ENCODE measurements at regions not wholly inside any gene's neighbourhood (a gene's known extent, or its start where the extent isn't known, plus 50 kb on each side); places are given as distances from the start of the nearest gene placed in this dataset.

DNA sequence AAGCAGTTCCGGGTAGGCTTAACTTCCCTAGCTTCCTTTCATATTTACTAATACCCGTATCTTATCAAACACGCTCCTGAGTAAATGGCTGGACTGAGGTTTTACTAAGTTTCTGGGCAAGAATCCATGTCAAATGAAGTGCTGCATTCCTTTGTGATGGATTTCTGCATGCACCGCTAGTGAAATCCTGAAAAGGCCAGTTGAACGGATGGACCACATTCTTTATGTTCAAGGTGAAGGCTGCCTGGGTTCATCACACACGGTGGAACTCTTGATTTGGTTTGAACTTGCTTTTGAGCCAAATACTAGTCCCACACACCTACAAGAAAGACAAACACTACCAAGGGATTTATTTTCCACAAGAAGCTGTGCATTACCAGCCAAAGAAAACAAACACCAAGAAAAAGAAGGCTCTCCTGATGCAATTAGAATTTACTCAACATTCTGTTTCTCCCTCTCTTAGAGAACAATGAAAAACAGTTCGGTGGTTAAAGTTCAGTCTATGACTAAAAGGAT is 255.0 kb upstream of the SEMA3C start (continued):
- TF ChIP-seq, protein P1, sequence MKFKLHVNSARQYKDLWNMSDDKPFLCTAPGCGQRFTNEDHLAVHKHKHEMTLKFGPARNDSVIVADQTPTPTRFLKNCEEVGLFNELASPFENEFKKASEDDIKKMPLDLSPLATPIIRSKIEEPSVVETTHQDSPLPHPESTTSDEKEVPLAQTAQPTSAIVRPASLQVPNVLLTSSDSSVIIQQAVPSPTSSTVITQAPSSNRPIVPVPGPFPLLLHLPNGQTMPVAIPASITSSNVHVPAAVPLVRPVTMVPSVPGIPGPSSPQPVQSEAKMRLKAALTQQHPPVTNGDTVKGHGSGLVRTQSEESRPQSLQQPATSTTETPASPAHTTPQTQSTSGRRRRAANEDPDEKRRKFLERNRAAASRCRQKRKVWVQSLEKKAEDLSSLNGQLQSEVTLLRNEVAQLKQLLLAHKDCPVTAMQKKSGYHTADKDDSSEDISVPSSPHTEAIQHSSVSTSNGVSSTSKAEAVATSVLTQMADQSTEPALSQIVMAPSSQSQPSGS (CRISPR knock-in tag; IDR thresholded peaks at IDR 0.05) = no peak

DNA sequence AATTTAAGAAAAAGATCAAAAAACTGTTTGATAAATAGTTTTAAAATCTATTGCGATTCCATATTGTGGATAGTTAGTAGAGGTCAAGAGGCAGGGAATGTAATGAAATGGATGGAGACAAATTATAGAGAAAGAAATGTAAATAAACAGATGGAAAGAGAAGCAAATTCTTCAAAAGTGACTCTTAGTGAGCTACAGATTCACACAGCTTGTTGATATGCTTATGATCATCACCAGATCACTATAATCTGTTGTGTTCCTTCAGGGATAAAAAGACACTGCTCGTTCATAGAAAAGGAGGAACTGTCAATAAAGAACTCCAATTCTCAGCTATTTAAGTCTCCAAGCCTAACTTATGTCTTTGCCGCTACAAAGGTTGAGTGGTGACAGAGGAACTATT is 251.4 kb upstream of the SEMA3C start:
- H3K9ac ChIP-seq (ENCODE audit: insufficient read depth, low read depth, low read length) = no peak overlapping the region
- H3K27ac ChIP-seq (ENCODE audit: extremely low read length, insufficient read depth, low read length) = no peak overlapping the region
- FAIRE-seq (no peak), ATAC-seq (no peak), DNase-seq (ENCODE audit: low spot score) (no peak)
- no peaks in the 10 kb centered on the region for H3K36me3 ChIP-seq (replicated peaks in 1 of 2; ENCODE audit: control insufficient read depth in 1 of 2, insufficient read depth in 2 of 2, low read length in 2 of 2)
- intact Hi-C loops (cut with micrococcal nuclease; ENCODE audit: unreplicated experiment) = no loop called here
- no peaks in the 10 kb centered on the region for H3K79me2 ChIP-seq (ENCODE audit: insufficient read depth, low read length)
- POLR2A ChIA-PET = no interaction called here
- no peak for TF ChIP-seq SSRP1 (CRISPR knock-in tag; IDR thresholded peaks at IDR 0.05)
- TF ChIP-seq NFIC (IDR thresholded peaks at IDR 0.05; ENCODE audit: low read length) = no peak
- TF ChIP-seq ZNF350 (CRISPR knock-in tag; IDR thresholded peaks at IDR 0.05; ENCODE audit: borderline replicate concordance, low read depth) = no peak
- no peak for TF ChIP-seq ZNF629 (CRISPR knock-in tag; conservative IDR thresholded peaks at IDR 0.05)
- in situ Hi-C loops (cut with HindIII; ENCODE audit: extremely low pct_ligation_motif_present, low pct_unique_long_range_greater_than_20kb) = no loop called here
- BruUV-seq (replicated peaks) = no TSS peak
- H3K4me1 ChIP-seq (ENCODE audit: insufficient read depth, low read length) = peaks cover 11% of the 10 kb centered on the region
- CTCF ChIA-PET (ENCODE audit: low intra/inter-chr PET ratio, low total read pairs) = no interaction called here
- H3K27me3 ChIP-seq (ENCODE audit: control insufficient read depth in 1 of 2, insufficient read depth in 2 of 2, low read length in 2 of 2) = no peaks in the 10 kb centered on the region; a peak in 1 of 5 replicates
- H3K4me2 ChIP-seq (ENCODE audit: low read depth, low read length) = no peak overlapping the region
- H3K4me3 ChIP-seq (replicated peaks in 1 of 3; ENCODE audit: insufficient read depth in 1 of 3, low read depth in 2 of 3, low read length in 3 of 3) = no peak overlapping the region
- H2AFZ ChIP-seq (ENCODE audit: low read length) = no peak overlapping the region
- no peaks in the 10 kb centered on the region for H4K20me1 ChIP-seq (ENCODE audit: insufficient read depth, low read length)
- 53% methylated on average over 3 of the region's 3 CpGs for WGBS (ENCODE audit: low lambda C conversion rate)
- H3K9me3 ChIP-seq (ENCODE audit: low read length) = no peaks in the 10 kb centered on the region

DNA sequence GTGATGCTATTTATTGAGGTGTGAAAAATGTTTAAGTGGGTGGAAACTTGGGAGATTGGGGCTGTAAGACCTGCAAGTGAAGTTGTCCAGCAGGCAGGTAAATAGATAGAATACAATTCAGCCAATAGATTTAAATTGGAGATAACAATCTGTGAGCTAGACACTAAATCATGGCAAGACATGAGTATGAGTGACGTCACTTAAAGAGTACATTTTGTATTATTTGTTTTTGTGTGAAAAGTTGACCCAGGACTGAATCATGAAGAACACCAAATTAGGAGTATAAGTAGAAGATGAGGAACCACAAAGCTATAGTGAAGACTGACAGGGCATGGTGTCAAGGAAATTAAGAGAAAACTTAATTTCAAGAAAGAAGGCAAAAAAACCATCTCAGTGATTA is 249.1 kb upstream of the SEMA3C start:
- ATAC-seq (no peak), DNase-seq (ENCODE audit: low spot score) (no peak), FAIRE-seq (no peak)
- ChIA-PET CTCF (ENCODE audit: low intra/inter-chr PET ratio, low total read pairs) (no interaction called here), POLR2A (no interaction called here)
- no peak overlapping the region for H2AFZ ChIP-seq (ENCODE audit: low read length)
- H3K4me3 ChIP-seq (replicated peaks in 1 of 3; ENCODE audit: insufficient read depth in 1 of 3, low read depth in 2 of 3, low read length in 3 of 3) = no peak overlapping the region
- 0% methylated on average over 1 of the region's 1 CpG for WGBS (ENCODE audit: low lambda C conversion rate)
- no peak overlapping the region for H3K9ac ChIP-seq (ENCODE audit: insufficient read depth, low read depth, low read length)
- H3K4me2 ChIP-seq (ENCODE audit: low read depth, low read length) = no peak overlapping the region
- H3K27me3 ChIP-seq (ENCODE audit: control insufficient read depth in 1 of 2, insufficient read depth in 2 of 2, low read length in 2 of 2) = no peaks in the 10 kb centered on the region
- in situ Hi-C loops (cut with HindIII; ENCODE audit: extremely low pct_ligation_motif_present, low pct_unique_long_range_greater_than_20kb) (no loop called here), intact Hi-C loops (cut with micrococcal nuclease; ENCODE audit: unreplicated experiment) (no loop called here)
- H3K27ac ChIP-seq (ENCODE audit: extremely low read length, insufficient read depth, low read length) = no peak overlapping the region
- no peaks in the 10 kb centered on the region for H3K36me3 ChIP-seq (replicated peaks in 1 of 2; ENCODE audit: control insufficient read depth in 1 of 2, insufficient read depth in 2 of 2, low read length in 2 of 2)
- no peaks in the 10 kb centered on the region for H3K9me3 ChIP-seq (ENCODE audit: low read length)
- no peaks in the 10 kb centered on the region for H3K79me2 ChIP-seq (ENCODE audit: insufficient read depth, low read length)
- H4K20me1 ChIP-seq (ENCODE audit: insufficient read depth, low read length) = no peaks in the 10 kb centered on the region
- TF ChIP-seq CREB1 (IDR thresholded peaks at IDR 0.05) (peak; percentile 93), CREB1 (CRISPR knock-in tag; IDR thresholded peaks at IDR 0.05) (no peak), ATF7 (IDR thresholded peaks at IDR 0.05) (peak; percentile 93), ATF7 (CRISPR knock-in tag; IDR thresholded peaks at IDR 0.05) (no peak), ZFYVE20 (CRISPR knock-in tag; IDR thresholded peaks at IDR 0.05; ENCODE audit: borderline replicate concordance, low read depth) (no peak)
- no TSS peak for BruUV-seq (replicated peaks)
- no peaks in the 10 kb centered on the region; the same call in 1 of the 2 replicates for H3K4me1 ChIP-seq (ENCODE audit: insufficient read depth, low read length)

Data from HepG2 (cell line).